HL-60 (cell line): ENCODE measurements at regions not wholly inside any gene's neighbourhood (a gene's known extent, or its start where the extent isn't known, plus 50 kb on each side); places are given as distances from the start of the nearest gene placed in this dataset.

Experiments
- DNase-seq, 2 experiments: peaks; one replicate each; pipeline ENCODE4 v3.0.0-alpha.2; 2010 to 2020; ENCODE audit warnings: low read depth in 1 of 2, low spot score in 1 of 2
- H3K27ac ChIP-seq: fragments of 250-450 bp; sonication (Bioruptor Pico); replicated peaks from 2 replicates; pipeline ENCODE4 v1.5.1; 2020; ENCODE audit warnings: mild to moderate bottlenecking, moderate library complexity
- H3K27me3 ChIP-seq: fragments of 250-450 bp; sonication (Bioruptor Pico); 2 replicates; pipeline ENCODE4 v1.5.1; 2021; ENCODE audit warnings: mild to moderate bottlenecking, moderate library complexity; ENCODE audit not compliant: insufficient read depth, poor library complexity, severe bottlenecking
- H3K4me3 ChIP-seq: replicated peaks from 2 replicates; pipeline ENCODE4 v1.5.1; 2011; ENCODE audit warnings: mild to moderate bottlenecking, control low read depth, low read length; ENCODE audit not compliant: insufficient read depth
- CTCF ChIP-seq: IDR thresholded peaks from one replicate; pipeline ENCODE4 v1.5.1; 2011; ENCODE audit warnings: low read length, control low read depth, inconsistent platforms; ENCODE audit not compliant: insufficient read depth
- GABPA ChIP-seq: IDR thresholded peaks from 2 replicates; pipeline ENCODE4 v1.6.1; 2012; ENCODE audit warnings: low read depth
- POLR2AphosphoS5 ChIP-seq: IDR thresholded peaks from 2 replicates; pipeline ENCODE4 v1.6.1; 2012; ENCODE audit warnings: low read depth
- REST ChIP-seq: IDR thresholded peaks from 2 replicates; pipeline ENCODE4 v1.6.1; 2012; ENCODE audit warnings: low read depth; ENCODE audit not compliant: insufficient replicate concordance
- SPI1 ChIP-seq: IDR thresholded peaks from 2 replicates; pipeline ENCODE4 v1.6.1; 2012; ENCODE audit warnings: low read depth, mild to moderate bottlenecking, borderline replicate concordance

- DNase-seq = no peak
- no peaks in the 10 kb centered on the region for H3K27me3 ChIP-seq
- H3K4me3 ChIP-seq = no peak overlapping the region
- TF ChIP-seq CTCF (no peak), POLR2AphosphoS5 (no peak)
- no peak overlapping the region for H3K27ac ChIP-seq
Measured at GRCh38 chr5:106020894-106021293, 1649.8 kb downstream of the EFNA5 start.

GRCh38 chr5:106019261-106019660 lies 1651.5 kb downstream of the EFNA5 start:
- no peak overlapping the region for H3K27ac ChIP-seq
- H3K27me3 ChIP-seq = no peaks in the 10 kb centered on the region
- TF ChIP-seq GABPA (no peak), REST (no peak), POLR2AphosphoS5 (no peak), SPI1 (no peak), CTCF (no peak)
- DNase-seq = no peak
- H3K4me3 ChIP-seq = no peak overlapping the region

GRCh38 chr5:106017243-106017857 lies 1653.4 kb downstream of the EFNA5 start:
- Histone ChIP-seq H3K27ac (no peak overlapping the region), H3K4me3 (no peak overlapping the region), H3K27me3 (no peaks in the 10 kb centered on the region)
- TF ChIP-seq CTCF (no peak), GABPA (no peak), REST (no peak)
- DNase-seq = no peak

GRCh38 chr5:106014262-106014661 lies 1656.5 kb downstream of the EFNA5 start:
- Histone ChIP-seq H3K27me3 (no peaks in the 10 kb centered on the region), H3K27ac (no peak overlapping the region), H3K4me3 (no peak overlapping the region)
- TF ChIP-seq POLR2AphosphoS5 = no peak
- no peak for TF ChIP-seq SPI1
- TF ChIP-seq REST = no peak
- no peak for TF ChIP-seq GABPA
- TF ChIP-seq CTCF = no peak
- no peak for DNase-seq
